ENCODE measurements at regions not wholly inside any gene's neighbourhood (a gene's known extent, or its start where the extent isn't known, plus 50 kb on each side); places are given as distances from the start of the nearest gene placed in this dataset.

GRCh38 chr10:105761576-105762260 lies 1120.6 kb downstream of the SORCS3 start:
- Histone ChIP-seq H3K79me2 (no peaks in the 10 kb centered on the region), H2AFZ (no peak overlapping the region), H3K4me3 (no peak overlapping the region), H3K27me3 (no peaks in the 10 kb centered on the region), H3K4me2 (no peak overlapping the region), H4K20me1 (ENCODE audit: insufficient read depth, poor library complexity, severe bottlenecking) (no peaks in the 10 kb centered on the region), H3K4me1 (ENCODE audit: insufficient read depth) (no peaks in the 10 kb centered on the region), H3K9me3 (ENCODE audit: low read depth) (no peaks in the 10 kb centered on the region), H3K27ac (no peak overlapping the region), H3K9me2 (replicated peaks; ENCODE audit: insufficient read depth) (no peaks in the 10 kb centered on the region), H3K36me3 (replicated peaks; ENCODE audit: insufficient read depth, low read depth) (no peaks in the 10 kb centered on the region)
- no peak for DNase-seq (ENCODE audit: low spot score)
- no peak for TF ChIP-seq CTCF (IDR thresholded peaks at IDR 0.05; ENCODE audit: poor library complexity)
- TF ChIP-seq EZH2 (IDR thresholded peaks at IDR 0.05; ENCODE audit: borderline replicate concordance): no peak
- TF ChIP-seq EZH2phosphoT487 (IDR thresholded peaks at IDR 0.05; ENCODE audit: low read depth, severe bottlenecking, unreplicated experiment): no peak
- 78% methylated on average over 4 of the region's 4 CpGs for WGBS (ENCODE audit: low lambda C conversion rate, missing lambda C conversion rate)

GRCh38 chr10:105759669-105760068 lies 1118.6 kb downstream of the SORCS3 start:
- Histone ChIP-seq H3K9me2 (replicated peaks; ENCODE audit: insufficient read depth) (no peaks in the 10 kb centered on the region), H3K27ac (no peak overlapping the region), H2AFZ (no peak overlapping the region), H3K79me2 (no peaks in the 10 kb centered on the region), H3K27me3 (no peaks in the 10 kb centered on the region), H3K4me1 (ENCODE audit: insufficient read depth) (no peaks in the 10 kb centered on the region), H3K4me2 (no peak overlapping the region), H4K20me1 (ENCODE audit: insufficient read depth, poor library complexity, severe bottlenecking) (no peaks in the 10 kb centered on the region), H3K36me3 (replicated peaks; ENCODE audit: insufficient read depth, low read depth) (no peaks in the 10 kb centered on the region), H3K9me3 (ENCODE audit: low read depth) (no peaks in the 10 kb centered on the region), H3K4me3 (no peak overlapping the region)
- TF ChIP-seq EZH2phosphoT487 (IDR thresholded peaks at IDR 0.05; ENCODE audit: low read depth, severe bottlenecking, unreplicated experiment): no peak
- WGBS (ENCODE audit: low lambda C conversion rate, missing lambda C conversion rate): 78% methylated on average over 3 of the region's 3 CpGs
- DNase-seq (ENCODE audit: low spot score): no peak

GRCh38 chr10:105758209-105758998 lies 1117.3 kb downstream of the SORCS3 start:
- Histone ChIP-seq H3K27ac (no peak overlapping the region), H3K9me3 (ENCODE audit: low read depth) (no peaks in the 10 kb centered on the region), H3K9me2 (replicated peaks; ENCODE audit: insufficient read depth) (no peaks in the 10 kb centered on the region), H4K20me1 (ENCODE audit: insufficient read depth, poor library complexity, severe bottlenecking) (no peaks in the 10 kb centered on the region), H3K4me1 (ENCODE audit: insufficient read depth) (no peaks in the 10 kb centered on the region), H2AFZ (no peak overlapping the region), H3K79me2 (no peaks in the 10 kb centered on the region), H3K27me3 (no peaks in the 10 kb centered on the region), H3K36me3 (replicated peaks; ENCODE audit: insufficient read depth, low read depth) (no peaks in the 10 kb centered on the region), H3K4me3 (no peak overlapping the region), H3K4me2 (no peak overlapping the region)
- 40% methylated on average over 2 of the region's 2 CpGs for WGBS (ENCODE audit: low lambda C conversion rate, missing lambda C conversion rate)
- DNase-seq (ENCODE audit: low spot score): no peak
- TF ChIP-seq EZH2 (IDR thresholded peaks at IDR 0.05; ENCODE audit: borderline replicate concordance) (no peak), EZH2phosphoT487 (IDR thresholded peaks at IDR 0.05; ENCODE audit: low read depth, severe bottlenecking, unreplicated experiment) (no peak), CTCF (IDR thresholded peaks at IDR 0.05; ENCODE audit: poor library complexity) (no peak)

GRCh38 chr10:105757302-105757701 lies 1116.2 kb downstream of the SORCS3 start:
- no peak overlapping the region for H2AFZ ChIP-seq
- no peak overlapping the region for H3K4me3 ChIP-seq
- no peak overlapping the region for H3K4me2 ChIP-seq
- no peak for DNase-seq (ENCODE audit: low spot score)
- no peaks in the 10 kb centered on the region for H3K36me3 ChIP-seq (replicated peaks; ENCODE audit: insufficient read depth, low read depth)
- no peaks in the 10 kb centered on the region for H4K20me1 ChIP-seq (ENCODE audit: insufficient read depth, poor library complexity, severe bottlenecking)
- no peaks in the 10 kb centered on the region for H3K4me1 ChIP-seq (ENCODE audit: insufficient read depth)
- no peaks in the 10 kb centered on the region for H3K79me2 ChIP-seq
- WGBS (ENCODE audit: low lambda C conversion rate, missing lambda C conversion rate): 90% methylated on average over 4 of the region's 4 CpGs
- H3K9me2 ChIP-seq (replicated peaks; ENCODE audit: insufficient read depth): no peaks in the 10 kb centered on the region
- no peaks in the 10 kb centered on the region for H3K27me3 ChIP-seq
- no peak for TF ChIP-seq CTCF (IDR thresholded peaks at IDR 0.05; ENCODE audit: poor library complexity)
- TF ChIP-seq EZH2phosphoT487 (IDR thresholded peaks at IDR 0.05; ENCODE audit: low read depth, severe bottlenecking, unreplicated experiment): no peak
- no peak for TF ChIP-seq EZH2 (IDR thresholded peaks at IDR 0.05; ENCODE audit: borderline replicate concordance)
- no peaks in the 10 kb centered on the region for H3K9me3 ChIP-seq (ENCODE audit: low read depth)
- no peak overlapping the region for H3K27ac ChIP-seq
